T-helper 17 cell (primary cell): ENCODE measurements at regions not wholly inside any gene's neighbourhood (a gene's known extent, or its start where the extent isn't known, plus 50 kb on each side); places are given as distances from the start of the nearest gene placed in this dataset.

ENCODE experiments used
- ATAC-seq: fragments of 150-1000 bp; cut with Tn5 transposase; 2 replicates; pipeline ENCODE4 v1.10.0; 2021; ENCODE audit warnings: mild to moderate bottlenecking, moderate library complexity
- DNase-seq, 3 donors: peaks; one replicate each; pipeline versions ENCODE4 v3.0.0 to v3.0.0-alpha.2; 2020 to 2021
- H3K9me3 ChIP-seq: one replicate; pipeline ENCODE4 v1.7.0; 2013; ENCODE audit warnings: low read length, mild to moderate bottlenecking; ENCODE audit not compliant: control insufficient read depth, poor library complexity, severe bottlenecking
- H3K27ac Mint-ChIP-seq: one replicate; pipeline ENCODE4 v1.8.0; 2022; ENCODE audit warnings: mild to moderate bottlenecking, moderate library complexity, mixed read lengths
- H3K27me3 Mint-ChIP-seq: one replicate; pipeline ENCODE4 v1.8.0; 2022; ENCODE audit warnings: mixed read lengths
- H3K36me3 Mint-ChIP-seq: one replicate; pipeline ENCODE4 v1.8.0; 2022; ENCODE audit warnings: low read depth, mixed read lengths
- H3K4me1 Mint-ChIP-seq: one replicate; pipeline ENCODE4 v1.8.0; 2022; ENCODE audit warnings: mild to moderate bottlenecking, mixed read lengths
- H3K4me3 Mint-ChIP-seq: one replicate; pipeline ENCODE4 v1.8.0; 2022; ENCODE audit warnings: mild to moderate bottlenecking, moderate library complexity, mixed read lengths

DNA sequence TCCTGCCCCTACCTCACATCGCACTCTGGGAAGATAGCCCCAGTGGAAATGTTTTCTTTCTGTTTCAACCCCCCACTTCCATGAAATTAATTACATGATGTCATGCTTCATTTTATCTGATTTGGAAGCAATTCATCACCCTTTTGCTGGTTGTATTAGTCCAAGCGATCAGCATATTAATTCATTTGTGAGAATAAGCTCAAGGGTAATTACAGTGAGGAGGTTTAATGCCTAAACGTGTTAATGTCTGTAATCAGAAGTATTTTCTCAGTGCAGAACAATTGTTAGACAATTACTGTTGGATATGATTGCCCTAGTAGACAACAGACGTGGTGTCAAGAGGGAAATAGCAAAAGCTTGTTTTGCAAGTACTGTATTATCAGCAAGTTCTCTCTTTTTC, 746.3 kb downstream of the CPS1 start:
- Mint-ChIP-seq H3K36me3 (no peaks in the 10 kb centered on the region), H3K27me3 (no peaks in the 10 kb centered on the region), H3K4me1 (no peaks in the 10 kb centered on the region), H3K4me3 (no peak overlapping the region), H3K27ac (no peak overlapping the region)
- DNase-seq: no peak
- ATAC-seq: no peak
- H3K9me3 ChIP-seq: no peaks in the 10 kb centered on the region

DNA sequence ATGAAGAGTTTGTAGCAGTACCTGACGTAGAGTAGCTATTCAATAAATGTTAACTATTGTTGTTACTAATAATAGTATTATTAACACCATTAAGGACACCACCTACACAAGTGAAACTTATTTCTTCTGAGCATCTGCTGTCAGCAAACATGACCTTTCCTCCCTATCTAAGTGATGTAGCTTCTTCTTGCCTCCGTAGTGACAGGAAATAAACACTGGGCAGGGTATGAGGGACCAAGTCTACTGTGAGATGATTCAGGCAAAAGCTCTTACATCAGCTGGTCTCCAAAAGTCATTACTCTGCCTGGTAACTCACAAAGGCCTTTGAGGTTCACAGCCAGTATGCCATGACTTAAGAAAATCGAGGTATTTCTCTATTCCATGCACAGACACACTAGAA, 750.5 kb downstream of the CPS1 start:
- H3K27ac Mint-ChIP-seq: no peak overlapping the region

More for the DNA sequence above, 750.5 kb downstream of the CPS1 start:
- no peak for DNase-seq
- Mint-ChIP-seq H3K36me3 (no peaks in the 10 kb centered on the region), H3K27me3 (no peaks in the 10 kb centered on the region), H3K4me3 (no peak overlapping the region), H3K4me1 (no peaks in the 10 kb centered on the region)
- H3K9me3 ChIP-seq: no peaks in the 10 kb centered on the region
- ATAC-seq: no peak
